T-cell (primary cell): ENCODE measurements at regions not wholly inside any gene's neighbourhood (a gene's known extent, or its start where the extent isn't known, plus 50 kb on each side); places are given as distances from the start of the nearest gene placed in this dataset.
"Not testable (repeated sequence)": the region's sequence is repeated elsewhere in the genome, so short reads cannot be mapped to it uniquely, and the experiment has no call there.

Experiments
- ATAC-seq, 4 experiments: fragments of 200-7000 bp in 3 of 4; fragments of 150-1000 bp in 1 of 4; cut with Tn5 transposase; replicated peaks in 1 of 4; 1 replicate in 3 of 4; 2 replicates in 1 of 4; pipeline ENCODE4 v1.10.0; 2021; ENCODE audit warnings: moderate library complexity in 3 of 4, mild to moderate bottlenecking in 2 of 4, moderate number of reproducible peaks in 1 of 4
- CTCF ChIA-PET, 2 donors: fragments of 300-600 bp; sonication (Branson Sonifier 250); formaldehyde crosslinking; loops; one replicate each; lab custom pipeline; 2022; ENCODE audit warnings: antibody characterized with exemption in 2 of 2; lab: Charles Lee
- POLR2A ChIA-PET, 2 donors: fragments of 300-600 bp; sonication (Branson Sonifier 250); formaldehyde crosslinking; loops; one replicate each; lab custom pipeline; 2022; ENCODE audit warnings: antibody characterized with exemption in 2 of 2; lab: Charles Lee
- DNase-seq, 35 experiments: peaks; one replicate each; pipeline versions ENCODE4 v3.0.0 to v3.0.0-alpha.2; 2013 to 2023
- H3K27ac ChIP-seq: one replicate; pipeline ENCODE4 v1.5.1; 2013; ENCODE audit warnings: low read length
- H3K27me3 ChIP-seq, 2 experiments: replicated peaks in 1 of 2; 1 replicate in 1 of 2; 2 replicates in 1 of 2; pipeline versions ENCODE4 v1.6.1 to v1.7.0; 2013; ENCODE audit warnings: low read length in 1 of 2, mixed read lengths in 1 of 2; ENCODE audit not compliant: control insufficient read depth in 2 of 2, insufficient read depth in 2 of 2; ENCODE audit errors: extremely low read depth in 1 of 2
- H3K36me3 ChIP-seq, 2 donors: 1 replicate in 1 of 2; 2 replicates in 1 of 2; pipeline versions ENCODE4 v1.6.1 to v1.7.0; 2013; ENCODE audit warnings: low read length in 1 of 2; ENCODE audit not compliant: control insufficient read depth in 2 of 2, insufficient read depth in 1 of 2; ENCODE audit errors: extremely low read depth in 1 of 2
- H3K4me1 ChIP-seq, 2 experiments: 1 replicate in 1 of 2; 2 replicates in 1 of 2; pipeline versions ENCODE4 v1.6.1 to v1.7.0; 2013; ENCODE audit warnings: low read length in 2 of 2, mixed read lengths in 1 of 2; ENCODE audit not compliant: insufficient read depth in 2 of 2, control insufficient read depth in 1 of 2; ENCODE audit errors: extremely low read depth in 1 of 2
- H3K4me3 ChIP-seq, 2 donors: 1 replicate in 1 of 2; 2 replicates in 1 of 2; pipeline versions ENCODE4 v1.5.1 to v1.7.0; 2013; ENCODE audit warnings: mild to moderate bottlenecking in 2 of 2, low read length in 1 of 2, moderate library complexity in 1 of 2; ENCODE audit not compliant: control insufficient read depth in 1 of 2; ENCODE audit errors: extremely low read depth in 1 of 2
- H3K9me3 ChIP-seq: 2 replicates; pipeline ENCODE4 v1.7.0; 2013
- H3K27ac Mint-ChIP-seq, 2 donors: one replicate each; pipeline ENCODE4 v1.8.0; 2020 to 2021; ENCODE audit warnings: mild to moderate bottlenecking in 2 of 2, mixed read lengths in 2 of 2
- H3K27me3 Mint-ChIP-seq, 2 donors: one replicate each; pipeline ENCODE4 v1.8.0; 2021 to 2022; ENCODE audit warnings: mixed read lengths in 2 of 2
- H3K36me3 Mint-ChIP-seq: one replicate; pipeline ENCODE4 v1.8.0; 2021; ENCODE audit warnings: mixed read lengths
- H3K4me1 Mint-ChIP-seq, 3 donors: one replicate each; pipeline ENCODE4 v1.8.0; 2020 to 2022; ENCODE audit warnings: mixed read lengths in 3 of 3, mild to moderate bottlenecking in 1 of 3
- H3K4me3 Mint-ChIP-seq, 3 donors: one replicate each; pipeline ENCODE4 v1.8.0; 2020 to 2022; ENCODE audit warnings: mild to moderate bottlenecking in 3 of 3, mixed read lengths in 3 of 3, moderate library complexity in 3 of 3
- H3K9me3 Mint-ChIP-seq, 3 donors: one replicate each; pipeline ENCODE4 v1.8.0; 2020 to 2022; ENCODE audit warnings: mixed read lengths in 3 of 3
- WGBS: methylation state at CpG from one replicate; pipeline ENCODE4 v1.1.5; 2013; ENCODE audit warnings: missing lambda C conversion rate; ENCODE audit not compliant: insufficient coverage; 5-methylcytosine and 5-hydroxymethylcytosine counted together

- H3K27me3 Mint-ChIP-seq: no peaks in the 10 kb centered on the region
- no peak overlapping the region for H3K27ac ChIP-seq
- H3K4me3 Mint-ChIP-seq: no peak overlapping the region
- no peak overlapping the region for H3K4me3 ChIP-seq
- no peak for ATAC-seq
- H3K4me1 Mint-ChIP-seq: no peaks in the 10 kb centered on the region
- H3K36me3 ChIP-seq: no peaks in the 10 kb centered on the region
- H3K9me3 Mint-ChIP-seq: peaks cover 4 to 15% (median 9%) of the 10 kb centered on the region in 3 donors
- ChIA-PET POLR2A (no interaction called here), CTCF (no interaction called here)
- no peaks in the 10 kb centered on the region for H3K27me3 ChIP-seq
- no peak for DNase-seq
- no peaks in the 10 kb centered on the region for H3K4me1 ChIP-seq
- no CpG with 5 or more reads among the region's 1 CpG for WGBS
- H3K9me3 ChIP-seq: no peaks in the 10 kb centered on the region
- no peak overlapping the region for H3K27ac Mint-ChIP-seq
- no peaks in the 10 kb centered on the region for H3K36me3 Mint-ChIP-seq
Measured at GRCh38 chr3:144953959-144954358, 982.3 kb downstream of the DIPK2A start.

GRCh38 chr3:144957398-144958101, 985.9 kb downstream of the DIPK2A start:
- Histone ChIP-seq H3K27ac (no peak overlapping the region), H3K4me1 (no peaks in the 10 kb centered on the region), H3K4me3 (no peak overlapping the region), H3K9me3 (no peaks in the 10 kb centered on the region), H3K36me3 (no peaks in the 10 kb centered on the region), H3K27me3 (no peaks in the 10 kb centered on the region)
- WGBS: no CpG with 5 or more reads among the region's 4 CpGs
- no peaks in the 10 kb centered on the region for H3K36me3 Mint-ChIP-seq
- ChIA-PET CTCF (no interaction called here), POLR2A (interaction anchor here in 1 of 2 donors (0.5 to 0.6 kb wide), 2 partner anchors 37 to 244 kb away, joined by 3 to 4 read pairs; no protein-coding TSS in a partner anchor)
- no peak overlapping the region for H3K27ac Mint-ChIP-seq
- no peaks in the 10 kb centered on the region for H3K4me1 Mint-ChIP-seq
- peaks cover 6 to 21% (median 16%) of the 10 kb centered on the region in 3 donors for H3K9me3 Mint-ChIP-seq
- no peak overlapping the region for H3K4me3 Mint-ChIP-seq
- ATAC-seq (no peak), DNase-seq (no peak)
- H3K27me3 Mint-ChIP-seq: no peaks in the 10 kb centered on the region

DNA sequence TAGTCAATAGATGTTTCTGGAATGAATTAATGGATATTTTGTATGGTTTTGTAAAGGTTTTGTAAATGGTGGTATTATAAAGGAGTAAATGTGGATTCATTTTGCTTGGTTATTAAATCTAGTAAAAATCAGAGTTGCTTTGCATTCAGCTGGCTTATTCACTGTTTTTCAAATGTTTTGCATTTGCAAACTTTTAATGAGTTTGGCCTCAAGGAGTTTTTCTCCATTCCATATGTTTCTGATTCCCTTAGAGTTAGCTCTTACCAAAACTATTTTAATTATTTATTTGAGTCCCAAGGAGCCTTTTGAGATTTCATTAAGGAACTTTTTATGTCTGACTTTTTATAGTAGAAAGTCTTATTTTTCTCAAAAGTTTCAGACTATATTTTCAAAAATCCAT, 992.2 kb downstream of the DIPK2A start:
- POLR2A ChIA-PET: no interaction called here

GRCh38 chr3:144966560-144966959, 994.9 kb downstream of the DIPK2A start:
- no peaks in the 10 kb centered on the region for H3K27me3 ChIP-seq
- Mint-ChIP-seq H3K9me3 (peaks cover 4 to 10% (median 7%) of the 10 kb centered on the region in 3 donors), H3K36me3 (no peaks in the 10 kb centered on the region), H3K27me3 (no peaks in the 10 kb centered on the region), H3K4me3 (no peak overlapping the region), H3K27ac (no peak overlapping the region), H3K4me1 (no peaks in the 10 kb centered on the region)
- H3K4me3 ChIP-seq: no peak overlapping the region
- CTCF ChIA-PET: no interaction called here
- POLR2A ChIA-PET: no interaction called here
- DNase-seq: no peak
- H3K9me3 ChIP-seq: no peaks in the 10 kb centered on the region
- H3K36me3 ChIP-seq: no peaks in the 10 kb centered on the region
- ATAC-seq: no peak
- H3K27ac ChIP-seq: no peak overlapping the region
- WGBS: no CpG with 5 or more reads among the region's 2 CpGs
- H3K4me1 ChIP-seq: no peaks in the 10 kb centered on the region

More for the DNA sequence above, 992.2 kb downstream of the DIPK2A start:
- CTCF ChIA-PET: no interaction called here
- no peaks in the 10 kb centered on the region for H3K9me3 ChIP-seq
- H3K27ac Mint-ChIP-seq: no peak overlapping the region
- H3K4me1 Mint-ChIP-seq: no peaks in the 10 kb centered on the region
- no peaks in the 10 kb centered on the region for H3K36me3 Mint-ChIP-seq
- H3K4me3 ChIP-seq: no peak overlapping the region
- DNase-seq: no peak
- ATAC-seq: no peak
- H3K27me3 ChIP-seq: no peaks in the 10 kb centered on the region
- H3K27me3 Mint-ChIP-seq: no peaks in the 10 kb centered on the region
- H3K27ac ChIP-seq: no peak overlapping the region
- peaks cover 4 to 12% (median 7%) of the 10 kb centered on the region in 3 donors for H3K9me3 Mint-ChIP-seq
- H3K4me3 Mint-ChIP-seq: no peak overlapping the region
- H3K36me3 ChIP-seq: no peaks in the 10 kb centered on the region
- no peaks in the 10 kb centered on the region for H3K4me1 ChIP-seq

GRCh38 chr3:144968750-144969350, 997.2 kb downstream of the DIPK2A start:
- H3K27me3 Mint-ChIP-seq: no peaks in the 10 kb centered on the region
- no peaks in the 10 kb centered on the region for H3K36me3 ChIP-seq
- POLR2A ChIA-PET: no interaction called here
- WGBS: no CpG with 5 or more reads among the region's 1 CpG
- no peaks in the 10 kb centered on the region for H3K27me3 ChIP-seq
- H3K4me1 ChIP-seq: no peaks in the 10 kb centered on the region
- H3K4me3 ChIP-seq: no peak overlapping the region
- ATAC-seq: no peak
- no peak overlapping the region for H3K27ac ChIP-seq
- no peaks in the 10 kb centered on the region for H3K9me3 ChIP-seq
- H3K36me3 Mint-ChIP-seq: no peaks in the 10 kb centered on the region
- H3K4me3 Mint-ChIP-seq: no peak overlapping the region
- no peaks in the 10 kb centered on the region for H3K4me1 Mint-ChIP-seq
- H3K9me3 Mint-ChIP-seq: peaks cover 3 to 4% (median 3%) of the 10 kb centered on the region in 3 donors
- DNase-seq: no peak
- CTCF ChIA-PET: no interaction called here
- no peak overlapping the region for H3K27ac Mint-ChIP-seq

GRCh38 chr3:144984481-144984880, 1012.9 kb downstream of the DIPK2A start:
- DNase-seq, H3K27ac ChIP-seq, H3K27me3 Mint-ChIP-seq, H3K36me3 Mint-ChIP-seq, H3K4me1 ChIP-seq, H3K4me3 ChIP-seq, POLR2A ChIA-PET, ATAC-seq, H3K4me1 Mint-ChIP-seq, CTCF ChIA-PET, H3K4me3 Mint-ChIP-seq, H3K9me3 ChIP-seq, H3K27ac Mint-ChIP-seq, H3K36me3 ChIP-seq, H3K27me3 ChIP-seq: not testable (repeated sequence)
- H3K9me3 Mint-ChIP-seq: peaks cover 5 to 12% (median 6%) of the 10 kb centered on the region in 3 donors
- no CpG with 5 or more reads among the region's 7 CpGs for WGBS
